ENCODE measurements at regions not wholly inside any gene's neighbourhood (a gene's known extent, or its start where the extent isn't known, plus 50 kb on each side); places are given as distances from the start of the nearest gene placed in this dataset.

GRCh38 chr21:41582298-41582840 lies 74.4 kb upstream of the TMPRSS2 start:
- TF ChIP-seq CTCF (IDR thresholded peaks at IDR 0.05): no peak
- TF ChIP-seq POLR2A (IDR thresholded peaks at IDR 0.05): no peak
